ENCODE measurements at regions not wholly inside any gene's neighbourhood (a gene's known extent, or its start where the extent isn't known, plus 50 kb on each side); places are given as distances from the start of the nearest gene placed in this dataset.

- DNase-seq (ENCODE audit: extremely low read depth, low read depth), result no peak
- H3K4me3 ChIP-seq (replicated peaks; ENCODE audit: low read depth, low read length), result no peak overlapping the region
- TF ChIP-seq CTCF (IDR thresholded peaks at IDR 0.05; ENCODE audit: low read depth, low read length, missing control alignments), result no peak
Observed at GRCh38 chr1:177392336-177392735, 221.6 kb downstream of the BRINP2 start.

- DNase-seq (ENCODE audit: extremely low read depth, low read depth), result no peak
- H3K4me3 ChIP-seq (replicated peaks; ENCODE audit: low read depth, low read length), result no peak overlapping the region
- TF ChIP-seq CTCF (IDR thresholded peaks at IDR 0.05; ENCODE audit: low read depth, low read length, missing control alignments), result no peak
Observed at GRCh38 chr1:177385760-177386698, 215.3 kb downstream of the BRINP2 start.

GRCh38 chr1:177384461-177384860, 213.7 kb downstream of the BRINP2 start:
- H3K4me3 ChIP-seq (replicated peaks; ENCODE audit: low read depth, low read length), result no peak overlapping the region
- no peak for TF ChIP-seq CTCF (IDR thresholded peaks at IDR 0.05; ENCODE audit: low read depth, low read length, missing control alignments)
- DNase-seq (ENCODE audit: extremely low read depth, low read depth), result no peak

GRCh38 chr1:177383715-177384114, 213.0 kb downstream of the BRINP2 start:
- H3K4me3 ChIP-seq (replicated peaks; ENCODE audit: low read depth, low read length), result no peak overlapping the region
- no peak for TF ChIP-seq CTCF (IDR thresholded peaks at IDR 0.05; ENCODE audit: low read depth, low read length, missing control alignments)
- DNase-seq (ENCODE audit: extremely low read depth, low read depth), result no peak

GRCh38 chr1:177377866-177378265, 207.1 kb downstream of the BRINP2 start:
- H3K4me3 ChIP-seq (replicated peaks; ENCODE audit: low read depth, low read length), result no peak overlapping the region
- TF ChIP-seq CTCF (IDR thresholded peaks at IDR 0.05; ENCODE audit: low read depth, low read length, missing control alignments), result no peak
- DNase-seq (ENCODE audit: extremely low read depth, low read depth), result no peak

GRCh38 chr1:177368255-177368654, 197.5 kb downstream of the BRINP2 start:
- peak; percentile 14 for DNase-seq (ENCODE audit: extremely low read depth, low read depth)

More at GRCh38 chr1:177368255-177368654, 197.5 kb downstream of the BRINP2 start:
- no peak for TF ChIP-seq CTCF (IDR thresholded peaks at IDR 0.05; ENCODE audit: low read depth, low read length, missing control alignments)
- no peak overlapping the region for H3K4me3 ChIP-seq (replicated peaks; ENCODE audit: low read depth, low read length)
